Urothelium cell line (cell line): ENCODE measurements at regions not wholly inside any gene's neighbourhood (a gene's known extent, or its start where the extent isn't known, plus 50 kb on each side); places are given as distances from the start of the nearest gene placed in this dataset.

ENCODE experiments used
- DNase-seq: peaks from one replicate; pipeline ENCODE4 v3.0.0; 2011; ENCODE audit warnings: low spot score, mixed read lengths
- FAIRE-seq: peaks from 2 replicates; lab custom pipeline; 2011; peaks lifted over from hg19 to GRCh38; lab: Jason Lieb, UNC

DNA sequence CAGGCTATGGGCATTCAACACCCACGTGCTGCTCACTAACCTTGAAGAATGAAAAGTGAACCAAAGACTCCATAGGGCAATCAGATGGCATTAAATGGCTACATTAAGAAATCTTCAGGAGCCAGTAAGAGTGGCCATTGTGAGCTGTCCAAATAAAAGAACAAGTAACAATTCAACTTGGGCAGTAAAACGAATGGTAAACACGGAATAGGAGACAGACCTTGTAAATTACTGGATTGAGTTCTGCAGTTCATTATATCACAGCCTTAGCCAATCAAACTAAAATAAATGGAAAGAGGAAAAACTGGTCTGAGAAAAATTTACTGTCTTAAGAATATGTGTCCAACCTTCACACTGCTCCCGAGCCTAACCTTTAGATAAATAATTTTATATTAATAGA is 306.5 kb upstream of the ZNF521 start:
- DNase-seq (no peak), FAIRE-seq (no peak)

DNA sequence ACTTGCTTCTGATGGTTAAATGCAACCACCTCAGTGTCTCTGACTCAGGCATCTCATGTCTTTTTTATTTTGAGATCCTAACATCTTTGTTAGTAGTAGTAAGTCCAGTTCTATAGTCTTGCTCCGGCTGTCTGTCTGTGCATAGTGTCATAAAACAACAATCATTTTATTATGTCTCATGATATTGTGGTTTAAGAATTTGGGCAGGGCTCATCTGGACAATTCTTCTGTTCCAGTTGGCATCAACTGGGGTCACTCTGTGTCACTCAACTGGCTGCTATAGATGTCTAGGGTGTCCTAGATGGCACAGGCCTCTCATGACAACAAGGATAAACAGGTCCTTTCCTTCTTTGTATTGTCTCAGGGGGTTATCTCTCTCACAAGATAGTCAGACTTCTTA is 299.6 kb upstream of the ZNF521 start:
- no peak for FAIRE-seq
- DNase-seq = no peak

DNA sequence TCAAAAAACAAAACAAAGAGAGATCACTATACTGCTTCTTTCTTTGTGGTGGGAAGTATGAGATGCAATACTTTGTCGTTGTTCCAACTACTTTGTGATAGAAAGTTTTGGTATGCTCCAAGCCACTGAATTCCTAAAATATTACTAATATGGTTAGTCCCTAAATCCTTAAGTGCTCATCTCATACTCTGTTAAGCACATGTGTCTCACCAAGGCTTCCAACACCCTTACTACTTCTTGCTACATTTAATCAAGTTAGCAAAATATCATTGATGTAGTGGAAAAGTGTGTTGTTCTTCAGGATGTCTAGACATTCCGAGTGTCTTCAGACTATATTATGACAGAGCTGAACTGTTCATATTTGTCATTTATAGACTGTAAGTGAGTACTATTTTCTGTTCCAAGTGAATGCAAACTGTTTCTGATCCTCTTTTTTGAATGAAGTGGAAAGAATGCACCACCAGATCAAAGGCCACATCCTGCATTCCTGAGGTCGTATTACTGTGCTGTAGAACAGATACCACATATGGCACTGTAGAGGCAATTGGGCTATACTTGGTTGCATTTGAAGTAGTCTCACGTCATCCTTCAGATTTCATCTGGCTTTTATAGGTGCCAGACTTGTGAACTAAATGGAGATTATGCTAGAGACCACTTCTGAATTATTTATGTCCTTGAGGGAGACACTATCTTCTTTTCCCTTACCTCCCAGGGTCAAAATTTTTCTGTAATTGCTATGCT is 298.4 kb upstream of the ZNF521 start:
- FAIRE-seq (no peak), DNase-seq (peak; percentile 39)

DNA sequence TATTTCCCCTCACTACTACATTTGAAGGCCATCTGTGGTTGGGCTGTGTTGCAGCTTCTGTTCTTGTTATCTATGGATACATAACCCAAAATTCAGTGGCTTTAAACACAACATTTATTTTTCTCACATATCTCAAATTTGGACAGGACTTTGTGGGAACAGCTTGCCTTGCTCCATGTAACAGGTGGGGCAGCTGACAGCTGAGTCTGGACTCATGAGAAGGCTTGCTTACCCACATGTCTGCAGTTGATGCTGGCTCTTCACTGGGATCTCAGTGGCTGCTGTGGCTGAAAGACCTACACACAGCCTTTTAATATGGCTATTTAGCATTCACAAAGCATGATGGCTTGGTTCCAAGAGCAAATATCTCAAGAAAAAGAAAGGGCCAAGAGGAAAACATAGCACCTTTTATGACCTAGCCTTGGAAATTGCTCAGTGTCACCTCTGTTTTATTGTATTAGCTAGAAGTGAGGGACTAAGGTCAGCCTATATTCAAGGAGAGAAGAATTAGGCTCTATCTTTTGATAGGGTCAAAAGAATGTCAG is 296.8 kb upstream of the ZNF521 start:
- FAIRE-seq (no peak), DNase-seq (no peak)

- DNase-seq = no peak
- FAIRE-seq = no peak
Observed at GRCh38 chr18:25647404-25647803, 295.4 kb upstream of the ZNF521 start.

- no peak for FAIRE-seq
- DNase-seq = no peak
Observed at GRCh38 chr18:25646971-25647370, 295.0 kb upstream of the ZNF521 start.

DNA sequence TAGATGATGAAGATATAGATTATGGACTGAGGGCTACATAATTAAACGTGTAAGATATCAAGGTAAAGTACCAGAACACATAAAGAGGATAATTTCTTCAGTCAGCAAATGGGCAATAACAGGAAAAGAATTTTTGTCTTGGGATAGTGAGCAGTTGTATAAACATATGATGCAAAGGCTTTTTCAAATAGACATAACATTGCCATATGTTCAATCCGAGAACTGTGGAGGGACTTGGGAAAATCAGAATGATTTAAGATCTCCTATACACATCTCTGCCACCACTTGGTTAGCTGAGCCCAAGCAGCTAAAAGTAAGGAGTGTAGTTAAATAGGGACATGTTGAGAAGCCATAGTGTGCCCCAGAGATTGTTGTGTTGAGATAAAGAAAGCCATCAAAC is 287.6 kb upstream of the ZNF521 start:
- DNase-seq = no peak
- no peak for FAIRE-seq

DNA sequence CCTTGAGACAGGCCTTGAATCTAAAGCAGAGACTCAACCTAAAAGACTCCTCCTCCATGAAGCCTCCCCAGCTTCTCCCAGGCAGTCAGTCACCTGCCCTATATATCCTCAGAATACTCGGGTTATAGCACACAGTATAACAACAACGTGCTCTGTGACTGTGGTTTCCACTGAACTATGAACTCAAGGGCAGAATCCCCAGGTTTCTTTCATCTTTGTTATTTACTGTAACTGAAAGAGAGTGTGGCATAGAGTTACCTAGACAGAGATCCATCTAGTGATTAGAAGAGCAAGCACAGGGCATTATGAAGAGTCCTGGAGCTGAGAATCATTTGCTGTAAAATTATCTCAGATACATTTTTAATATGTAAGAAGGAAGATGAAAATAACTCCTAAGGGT is 281.6 kb upstream of the ZNF521 start:
- DNase-seq = no peak
- no peak for FAIRE-seq

- DNase-seq (no peak), FAIRE-seq (no peak)
Observed at GRCh38 chr18:25630682-25631081, 278.7 kb upstream of the ZNF521 start.

DNA sequence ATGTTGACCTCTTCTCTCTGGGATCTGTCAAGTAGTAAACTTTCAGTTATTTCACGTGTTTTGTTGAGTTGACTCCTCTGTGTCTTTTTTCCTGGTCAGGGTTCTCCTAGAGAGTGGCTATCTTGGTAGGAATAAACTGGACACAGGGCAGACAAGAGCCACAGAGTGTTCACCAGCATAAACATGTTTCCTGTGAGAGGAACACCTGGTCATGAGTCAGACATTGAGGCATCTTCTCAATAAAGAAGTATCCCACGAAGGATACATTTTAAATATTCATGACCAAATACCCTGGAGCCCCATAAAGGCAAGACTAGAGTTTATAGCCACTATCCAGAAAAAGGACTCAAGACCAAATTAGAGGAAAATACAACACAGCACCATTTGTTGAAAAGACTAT is 269.7 kb upstream of the ZNF521 start:
- no peak for DNase-seq
- no peak for FAIRE-seq

GRCh38 chr18:25621144-25621543 is 269.2 kb upstream of the ZNF521 start:
- no peak for DNase-seq
- FAIRE-seq = no peak

GRCh38 chr18:25614168-25614567 is 262.2 kb upstream of the ZNF521 start:
- DNase-seq (no peak), FAIRE-seq (no peak)

DNA sequence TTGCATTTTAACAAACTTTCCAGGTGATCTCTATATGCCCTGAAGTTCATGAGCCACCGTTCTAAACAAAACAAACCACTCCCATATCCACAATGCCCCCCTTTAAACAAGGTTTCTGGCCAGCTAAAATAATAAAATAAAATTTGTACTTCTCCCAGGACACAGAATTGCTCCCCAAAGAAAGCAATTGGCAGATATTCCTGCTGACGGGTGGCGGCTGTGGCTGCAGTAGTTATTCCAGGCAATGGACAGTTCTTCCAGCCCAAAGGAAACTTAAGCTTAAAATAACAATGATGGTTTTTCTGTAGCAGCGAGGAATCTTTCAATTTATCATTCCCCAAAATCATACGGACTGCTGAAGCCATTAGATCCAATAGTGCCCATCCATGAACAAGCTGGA is 260.5 kb upstream of the ZNF521 start:
- no peak for DNase-seq
- FAIRE-seq = no peak

- FAIRE-seq = no peak
- DNase-seq = no peak
Observed at GRCh38 chr18:25608091-25608490, 256.1 kb upstream of the ZNF521 start.

DNA sequence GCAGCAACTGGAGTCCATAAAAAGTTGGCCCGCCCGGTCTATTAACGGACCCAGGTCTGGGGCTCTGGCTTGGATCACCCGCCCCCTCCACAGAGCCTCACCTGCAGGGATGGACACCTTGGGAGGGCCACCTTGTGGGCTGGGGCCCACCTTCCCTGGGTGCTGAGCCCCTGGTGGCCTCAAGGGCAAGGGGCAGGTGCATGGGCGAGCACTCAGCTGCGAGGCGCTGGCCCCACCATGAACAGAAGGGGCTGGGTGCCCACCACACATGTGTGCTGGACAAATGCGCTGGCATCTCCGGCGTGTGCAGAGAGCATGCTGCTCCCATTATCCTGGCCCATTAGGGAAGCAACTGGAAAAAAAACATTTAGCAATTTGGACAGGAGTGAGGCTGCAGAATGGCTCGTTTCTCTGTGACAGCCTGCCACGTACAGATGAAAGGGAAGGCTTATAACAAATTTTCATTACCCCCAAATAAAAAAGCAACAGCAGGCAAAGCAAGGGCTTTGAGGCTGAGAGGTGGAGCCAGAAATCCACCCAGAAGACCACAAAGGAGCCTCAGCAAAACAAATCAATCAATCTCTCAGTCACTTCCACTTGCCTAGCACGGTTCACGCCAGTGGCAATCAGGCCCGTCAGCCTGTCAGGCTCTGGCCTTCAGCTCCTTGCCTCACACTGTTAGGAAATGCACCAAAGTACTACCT is 253.1 kb upstream of the ZNF521 start:
- no peak for DNase-seq

DNA sequence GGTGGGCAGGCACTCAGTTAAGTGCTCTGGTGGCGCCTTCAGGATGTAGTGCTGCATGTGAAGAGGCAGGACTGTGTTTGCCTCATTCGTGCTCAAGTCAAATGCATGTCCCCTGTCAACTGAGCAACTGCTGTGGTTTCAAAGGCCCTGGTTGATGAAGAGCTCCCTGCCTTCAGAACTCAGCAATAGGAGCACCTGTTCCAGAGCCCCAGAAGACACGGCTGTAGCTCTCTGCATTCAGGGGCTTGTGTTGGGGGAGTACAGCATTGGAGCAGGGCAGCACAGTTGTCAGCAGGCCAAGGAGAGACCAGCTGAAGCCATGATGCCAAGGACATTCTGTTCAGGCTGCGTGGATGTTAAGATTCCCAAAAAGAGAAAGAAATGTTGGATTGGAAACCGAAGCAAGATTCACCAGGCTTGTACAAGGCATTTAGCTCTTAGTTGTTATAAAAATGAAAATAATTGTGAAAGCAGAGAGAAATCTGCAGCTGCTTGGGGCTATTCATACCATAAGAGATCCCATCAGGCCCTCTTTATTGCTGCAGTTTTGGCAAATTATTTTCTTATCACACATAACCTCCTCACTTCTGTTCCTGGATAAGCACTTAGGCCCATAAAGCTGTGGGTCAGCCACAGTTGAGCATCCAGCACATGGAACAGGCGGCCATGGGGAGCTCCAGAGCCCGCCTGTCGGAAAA is 252.4 kb upstream of the ZNF521 start:
- no peak for DNase-seq
- no peak for FAIRE-seq

More for the DNA sequence above, 253.1 kb upstream of the ZNF521 start:
- no peak for FAIRE-seq

GRCh38 chr18:25599443-25599842 is 247.5 kb upstream of the ZNF521 start:
- no peak for FAIRE-seq
- DNase-seq = no peak

DNA sequence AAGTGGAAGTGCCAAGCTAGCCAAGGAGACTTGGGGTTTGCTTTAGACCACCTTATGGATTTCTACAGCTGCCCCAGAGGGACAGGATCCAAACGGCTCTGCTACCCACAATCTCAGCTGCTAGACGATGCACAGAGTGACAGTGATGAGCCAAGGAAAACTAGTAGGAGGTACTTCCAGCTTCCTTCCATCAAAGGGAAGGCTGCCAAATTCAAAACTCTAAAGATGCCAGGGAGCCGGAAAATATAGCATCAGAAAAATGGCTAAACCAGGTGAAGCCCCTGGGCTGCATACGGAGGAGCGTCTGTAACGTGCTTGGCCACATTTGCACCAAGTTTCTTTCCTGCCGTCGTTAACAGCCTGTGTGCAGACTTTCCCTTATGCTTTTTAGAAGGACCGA is 245.5 kb upstream of the ZNF521 start:
- FAIRE-seq = no peak
- no peak for DNase-seq

GRCh38 chr18:25595274-25596060 is 243.5 kb upstream of the ZNF521 start:
- DNase-seq = no peak
- no peak for FAIRE-seq

DNA sequence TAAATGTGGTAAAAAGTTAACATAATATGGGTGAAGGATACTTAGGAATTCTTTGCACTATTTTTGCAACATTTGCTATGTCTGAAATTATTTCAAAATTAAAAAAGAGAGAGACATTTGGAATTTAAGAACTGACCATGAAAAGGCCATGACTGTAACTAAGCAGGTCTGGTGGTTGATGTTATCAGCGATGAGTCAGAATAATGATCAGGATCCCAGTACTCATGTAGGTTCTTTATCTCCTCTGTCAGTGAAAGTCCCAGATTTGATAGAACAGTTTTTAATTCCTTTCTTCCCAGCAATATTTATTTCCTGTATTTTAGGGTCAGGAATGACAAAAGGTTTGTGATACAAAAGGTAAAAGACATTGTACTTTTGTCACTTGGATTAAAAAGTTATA is 242.4 kb upstream of the ZNF521 start:
- no peak for DNase-seq
- FAIRE-seq = no peak

DNA sequence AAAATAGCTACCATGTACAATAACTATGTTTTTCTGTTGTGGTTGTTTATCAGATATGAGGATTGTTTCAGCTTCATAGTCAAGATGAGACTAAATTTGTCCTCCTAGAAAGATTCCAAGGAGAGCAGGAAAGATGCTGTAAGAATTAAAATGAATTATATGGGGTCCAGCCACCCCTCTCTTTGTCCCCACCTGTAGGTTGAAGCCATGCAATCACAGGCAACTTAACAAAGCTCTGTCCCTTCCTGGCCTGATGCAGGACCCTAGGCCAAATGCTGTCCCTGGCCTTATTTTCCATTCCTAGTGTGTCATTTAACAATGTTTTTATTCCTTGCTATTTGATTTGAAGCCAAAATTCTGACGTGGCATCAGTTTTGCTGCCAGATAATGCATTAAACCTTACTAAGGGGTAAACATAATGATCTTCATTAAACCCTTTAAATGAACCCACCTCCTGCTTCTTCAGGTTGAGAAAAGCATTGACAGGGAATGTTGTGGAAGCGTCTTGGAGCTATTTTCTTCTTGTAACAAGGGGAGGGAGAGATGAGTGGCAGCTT is 240.9 kb upstream of the ZNF521 start:
- FAIRE-seq (no peak), DNase-seq (no peak)
